H1 (cell line): ENCODE measurements at regions not wholly inside any gene's neighbourhood (a gene's known extent, or its start where the extent isn't known, plus 50 kb on each side); places are given as distances from the start of the nearest gene placed in this dataset.

Experiments
- CTCF ChIA-PET: fragments of 300-600 bp; sonication (Branson Sonifier 250); formaldehyde crosslinking; loops from one replicate; lab custom pipeline; 2021; ENCODE audit not compliant: partially characterized antibody; lab: Charles Lee
- POLR2A ChIA-PET: fragments of 300-600 bp; sonication (Branson Sonifier 250); formaldehyde crosslinking; loops from one replicate; lab custom pipeline; 2021; ENCODE audit warnings: inconsistent platforms; ENCODE audit not compliant: partially characterized antibody; lab: Charles Lee
- DNase-seq, 2 experiments: peaks; one replicate each; pipeline versions ENCODE4 v3.0.0 to v3.0.0-alpha.2; 2010 to 2022; ENCODE audit warnings: low spot score in 2 of 2, low read depth in 1 of 2, mixed read lengths in 1 of 2
- FAIRE-seq: peaks from 2 replicates; lab custom pipeline; 2011; peaks lifted over from hg19 to GRCh38; lab: Jason Lieb, UNC
- H2AFZ ChIP-seq: 2 replicates; pipeline ENCODE4 v1.8.1; 2012; ENCODE audit warnings: low read length, inconsistent platforms
- H2AK5ac ChIP-seq: 2 replicates; pipeline ENCODE4 v1.6.1; 2013; ENCODE audit warnings: low read depth, low read length
- H2BK120ac ChIP-seq: replicated peaks from 2 replicates; pipeline ENCODE3; 2013; ENCODE audit warnings: low read depth, low read length, inconsistent platforms
- H2BK12ac ChIP-seq: 2 replicates; pipeline ENCODE4 v1.6.1; 2013; ENCODE audit warnings: low read depth, low read length
- H2BK15ac ChIP-seq: 2 replicates; pipeline ENCODE4 v1.6.1; 2013; ENCODE audit warnings: low read length
- H2BK20ac ChIP-seq: 2 replicates; pipeline ENCODE4 v1.6.1; 2013; ENCODE audit warnings: low read length
- H2BK5ac ChIP-seq: 2 replicates; pipeline ENCODE4 v1.6.1; 2013; ENCODE audit warnings: low read depth, low read length
- H3K14ac ChIP-seq: 2 replicates; pipeline ENCODE4 v1.6.1; 2013; ENCODE audit warnings: inconsistent platforms; ENCODE audit not compliant: insufficient read length
- H3K18ac ChIP-seq: 2 replicates; pipeline ENCODE4 v1.6.1; 2013; ENCODE audit warnings: low read length; ENCODE audit errors: extremely low read depth
- H3K23ac ChIP-seq: 2 replicates; pipeline ENCODE4 v1.6.1; 2013; ENCODE audit warnings: inconsistent platforms; ENCODE audit not compliant: insufficient read length
- H3K23me2 ChIP-seq: 2 replicates; pipeline ENCODE4 v1.6.1; 2013; ENCODE audit warnings: low read depth, low read length
- H3K27ac ChIP-seq: 2 replicates; pipeline ENCODE4 v1.6.1; 2011; ENCODE audit warnings: low read depth, low read length, inconsistent platforms
- H3K27me3 ChIP-seq, 4 experiments: replicated peaks in 1 of 4; 1 replicate in 1 of 4; 2 replicates in 3 of 4; pipeline versions ENCODE4 v1.6.1 to v1.8.1; 2011 to 2013; ENCODE audit warnings: low read length in 3 of 4, mild to moderate bottlenecking in 3 of 4, inconsistent platforms in 2 of 4, mixed read lengths in 2 of 4, moderate library complexity in 1 of 4; ENCODE audit not compliant: control insufficient read depth in 3 of 4, insufficient read depth in 3 of 4; ENCODE audit errors: extremely low read depth in 1 of 4
- H3K36me3 ChIP-seq, 4 experiments: 2 replicates each; pipeline versions ENCODE4 v1.6.1 to v1.8.1; 2011 to 2013; ENCODE audit warnings: mild to moderate bottlenecking in 4 of 4, low read length in 3 of 4, moderate library complexity in 2 of 4, control low read depth in 1 of 4, inconsistent platforms in 1 of 4; ENCODE audit not compliant: insufficient read depth in 4 of 4, control insufficient read depth in 2 of 4
- H3K4ac ChIP-seq: replicated peaks from 2 replicates; pipeline ENCODE3; 2013; ENCODE audit warnings: low read length, low read depth, mixed read lengths, inconsistent platforms; ENCODE audit not compliant: insufficient read length
- H3K4me1 ChIP-seq, 4 experiments: replicated peaks in 1 of 4; 1 replicate in 1 of 4; 2 replicates in 3 of 4; pipeline versions ENCODE4 v1.6.1 to v1.8.1; 2011 to 2013; ENCODE audit warnings: low read length in 3 of 4, inconsistent platforms in 2 of 4, mixed read lengths in 1 of 4; ENCODE audit not compliant: insufficient read depth in 4 of 4, control insufficient read depth in 3 of 4
- H3K4me2 ChIP-seq, 2 experiments: 2 replicates each; pipeline versions ENCODE4 v1.6.1 to v1.8.1; 2011 to 2013; ENCODE audit warnings: low read depth in 2 of 2, low read length in 2 of 2, control low read depth in 1 of 2, inconsistent platforms in 1 of 2, mild to moderate bottlenecking in 1 of 2; ENCODE audit not compliant: insufficient read depth in 1 of 2
- H3K4me3 ChIP-seq, 4 experiments: fragments of 200-600, 300-600 bp in 1 of 4; sonication (generic), shearing (Covaris generic), sonication (Bioruptor Twin) in 1 of 4; 2 replicates each; pipeline versions ENCODE4 v1.5.1 to v1.8.1; 2011 to 2016; ENCODE audit warnings: low read length in 4 of 4, low read depth in 3 of 4, control low read depth in 2 of 4, inconsistent platforms in 2 of 4, mild to moderate bottlenecking in 2 of 4, mixed read lengths in 1 of 4, moderate library complexity in 1 of 4; ENCODE audit not compliant: insufficient read depth in 2 of 4; ENCODE audit errors: extremely low read depth in 1 of 4
- H3K56ac ChIP-seq: replicated peaks from 2 replicates; pipeline ENCODE3; 2013; ENCODE audit warnings: low read depth, mild to moderate bottlenecking, mixed read lengths, low read length, inconsistent platforms; ENCODE audit not compliant: insufficient read length
- H3K79me1 ChIP-seq: 2 replicates; pipeline ENCODE4 v1.6.1; 2013; ENCODE audit warnings: low read depth, low read length, control low read depth
- H3K79me2 ChIP-seq, 2 experiments: 2 replicates each; pipeline versions ENCODE4 v1.6.1 to v1.8.1; 2012 to 2013; ENCODE audit warnings: low read length in 2 of 2, mild to moderate bottlenecking in 2 of 2, inconsistent platforms in 1 of 2; ENCODE audit not compliant: insufficient read depth in 2 of 2, control insufficient read depth in 1 of 2
- H3K9ac ChIP-seq, 4 experiments: replicated peaks in 1 of 4; 1 replicate in 1 of 4; 2 replicates in 3 of 4; pipeline versions ENCODE4 v1.6.1 to v1.8.1; 2011 to 2013; ENCODE audit warnings: low read depth in 3 of 4, low read length in 3 of 4, control low read depth in 2 of 4, mild to moderate bottlenecking in 2 of 4, moderate library complexity in 2 of 4, inconsistent platforms in 1 of 4; ENCODE audit errors: extremely low read depth in 1 of 4
- H3K9me3 ChIP-seq, 2 experiments: 2 replicates each; pipeline versions ENCODE4 v1.6.1 to v1.8.1; 2012 to 2013; ENCODE audit warnings: mild to moderate bottlenecking in 2 of 2, moderate library complexity in 2 of 2, control low read depth in 1 of 2, inconsistent platforms in 1 of 2, low read depth in 1 of 2, low read length in 1 of 2, mixed read lengths in 1 of 2; ENCODE audit not compliant: insufficient read depth in 2 of 2
- H4K20me1 ChIP-seq, 2 experiments: replicated peaks in 1 of 2; 2 replicates each; pipeline versions ENCODE3 to v1.8.1; 2011 to 2013; ENCODE audit warnings: inconsistent platforms in 2 of 2, low read length in 2 of 2, mild to moderate bottlenecking in 1 of 2; ENCODE audit not compliant: insufficient read depth in 2 of 2, control insufficient read depth in 1 of 2
- H4K5ac ChIP-seq: 2 replicates; pipeline ENCODE4 v1.6.1; 2013; ENCODE audit warnings: low read length, low read depth, mixed read lengths, inconsistent platforms; ENCODE audit not compliant: insufficient read length
- H4K8ac ChIP-seq: 2 replicates; pipeline ENCODE4 v1.8.0; 2013; ENCODE audit warnings: mild to moderate bottlenecking, moderate library complexity, low read length, inconsistent platforms; ENCODE audit not compliant: insufficient read depth; ENCODE audit errors: extremely low read depth
- H4K91ac ChIP-seq: replicated peaks from 2 replicates; pipeline ENCODE3; 2013; ENCODE audit warnings: low read length, mixed read lengths, inconsistent platforms; ENCODE audit not compliant: insufficient read length
- CHD1 ChIP-seq: IDR thresholded peaks from 2 replicates; pipeline ENCODE4 v1.6.1; 2012; ENCODE audit warnings: low read depth, low read length, improper control_type of control experiment
- WGBS, 2 experiments: shearing (Covaris generic) in 1 of 2; methylation state at CpG; one replicate each; pipeline versions ENCODE4 v1.1.6 to v1.1.7; 2013 to 2015; ENCODE audit warnings: low lambda C conversion rate in 2 of 2, mixed read lengths in 2 of 2, inconsistent platforms in 1 of 2, low coverage in 1 of 2, missing lambda C conversion rate in 1 of 2; ENCODE audit not compliant: insufficient replicate concordance in 2 of 2, insufficient coverage in 1 of 2, insufficient read length in 1 of 2; ENCODE audit errors: extremely low coverage in 1 of 2, missing lambda C conversion rate in 1 of 2; 5-methylcytosine and 5-hydroxymethylcytosine counted together

- Histone ChIP-seq H3K79me2 (no peaks in the 10 kb centered on the region), H3K18ac (no peak overlapping the region), H2BK120ac (no peak overlapping the region), H4K5ac (no peak overlapping the region), H2BK15ac (no peak overlapping the region), H3K9me3 (no peaks in the 10 kb centered on the region), H3K36me3 (no peaks in the 10 kb centered on the region), H3K4me1 (peaks cover 0 to 3% (median 0%) of the 10 kb centered on the region in 4 experiments; a peak in 2 of 7 replicates), H3K4ac (no peak overlapping the region), H2AK5ac (no peak overlapping the region), H2BK12ac (no peak overlapping the region), H3K79me1 (no peaks in the 10 kb centered on the region), H4K8ac (no peak overlapping the region), H3K14ac (no peak overlapping the region), H3K27me3 (no peaks in the 10 kb centered on the region; a peak in 1 of 7 replicates), H3K23me2 (no peaks in the 10 kb centered on the region), H3K56ac (no peak overlapping the region), H4K20me1 (no peaks in the 10 kb centered on the region), H3K4me2 (no peak overlapping the region), H3K27ac (no peak overlapping the region), H2BK20ac (no peak overlapping the region), H2AFZ (no peak overlapping the region), H2BK5ac (no peak overlapping the region), H3K9ac (no peak overlapping the region), H4K91ac (no peak overlapping the region), H3K4me3 (no peak overlapping the region), H3K23ac (no peak overlapping the region)
- ChIA-PET CTCF (interaction anchor here (0.8 kb wide), 1 partner anchor 207 kb away, joined by 3 read pairs; no protein-coding TSS in a partner anchor), POLR2A (no interaction called here)
- FAIRE-seq (no peak), DNase-seq (no peak)
- 89% methylated on average over 2 of the region's 2 CpGs; no CpG with 5 or more reads in 1 of the 2 experiments for WGBS, 2 experiments
- TF ChIP-seq CHD1 = no peak
Observed at GRCh38 chr14:98949051-98949450, 322.9 kb downstream of the BCL11B start.
